Inflammatory macrophage (primary cell): ENCODE measurements at regions not wholly inside any gene's neighbourhood (a gene's known extent, or its start where the extent isn't known, plus 50 kb on each side); places are given as distances from the start of the nearest gene placed in this dataset.
A peak's percentile ranks its signal among the peaks of the same experiment; 100 is the strongest.

ENCODE experiments used
- DNase-seq, 2 donors: peaks; one replicate each; pipeline ENCODE4 v3.0.0-alpha.2; 2020 to 2022

DNA sequence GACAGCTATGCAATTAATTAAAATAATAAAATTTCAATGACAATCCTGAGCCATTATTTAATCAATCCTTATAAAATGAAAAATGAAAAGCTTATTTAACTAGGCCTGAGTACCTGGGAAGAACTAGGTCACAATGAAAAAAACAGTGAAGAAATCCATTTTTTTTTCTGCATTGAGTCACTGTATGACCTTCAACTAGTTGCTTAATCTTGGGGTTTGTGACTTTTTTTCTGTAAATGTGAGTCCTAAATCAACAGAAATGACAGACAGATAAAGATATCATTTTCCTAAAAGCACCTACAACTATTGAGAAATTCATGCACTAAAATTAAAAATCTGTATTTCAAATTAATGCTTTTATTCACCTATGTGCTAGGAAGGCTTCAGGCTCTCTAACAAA, 96.8 kb downstream of the TMEM26 start:
- DNase-seq = no peak

DNA sequence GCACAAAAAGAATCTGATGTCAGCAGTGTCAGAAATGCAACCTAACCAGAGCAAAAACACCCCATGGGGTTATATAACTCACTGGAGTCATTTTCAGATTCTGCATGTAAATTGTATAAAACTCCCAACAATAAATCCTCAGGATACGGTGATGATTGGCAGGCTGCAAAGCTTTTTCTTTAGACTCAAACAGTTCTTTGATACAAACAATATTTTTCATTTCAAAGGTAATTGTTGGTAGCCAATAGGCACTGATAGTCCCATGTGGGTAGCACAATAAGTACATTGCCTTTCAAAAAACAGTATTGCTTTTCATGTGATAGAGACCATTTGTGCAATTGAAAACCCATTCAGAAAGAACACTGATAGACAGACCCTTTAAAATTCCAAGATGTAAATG, 98.0 kb downstream of the TMEM26 start:
- DNase-seq = no peak

DNA sequence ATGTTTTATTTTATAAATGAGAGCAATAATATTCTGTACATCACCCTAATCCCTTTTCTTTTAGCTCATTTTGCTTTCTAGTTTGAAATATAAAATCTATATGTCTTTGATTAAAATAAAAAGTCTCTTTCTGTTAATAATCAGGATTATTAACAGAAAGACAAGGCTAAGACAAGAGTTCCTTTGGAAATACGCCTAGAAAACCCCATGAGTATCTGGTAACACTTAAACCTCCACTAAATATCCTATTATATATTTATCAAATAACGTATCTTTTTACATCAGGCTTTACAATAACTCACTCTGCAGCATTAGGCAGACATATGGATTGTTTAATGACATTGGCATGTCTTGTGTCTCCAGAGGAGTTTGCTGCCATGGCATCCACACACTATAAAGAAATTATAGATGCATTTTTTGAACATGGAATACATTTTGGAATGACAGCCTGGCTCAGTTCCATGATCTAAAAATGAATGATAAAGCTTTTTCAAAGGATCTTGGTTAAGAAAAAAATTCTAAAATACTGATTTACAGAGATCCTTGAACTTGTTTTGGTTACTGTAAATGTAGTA, 98.7 kb downstream of the TMEM26 start:
- DNase-seq = no peak

DNA sequence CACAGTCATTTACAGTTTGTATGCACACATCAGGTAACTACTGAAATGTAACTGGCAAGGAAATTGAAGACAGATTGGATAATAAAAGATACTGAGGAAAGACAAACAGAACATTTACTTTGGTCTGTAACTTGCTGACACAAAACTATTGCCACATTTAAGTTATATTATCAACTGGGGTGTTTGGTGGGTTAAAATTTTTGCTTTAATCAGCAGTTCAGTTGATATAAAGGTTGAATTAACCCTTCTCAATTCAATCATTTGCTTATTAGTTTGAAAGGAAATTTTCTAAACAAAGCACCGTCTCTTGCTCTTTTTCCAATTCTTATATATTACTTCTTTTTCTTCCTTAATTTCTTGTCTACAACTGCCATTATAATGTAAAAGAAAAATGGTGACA, 102.4 kb downstream of the TMEM26 start:
- no peak for DNase-seq

DNA sequence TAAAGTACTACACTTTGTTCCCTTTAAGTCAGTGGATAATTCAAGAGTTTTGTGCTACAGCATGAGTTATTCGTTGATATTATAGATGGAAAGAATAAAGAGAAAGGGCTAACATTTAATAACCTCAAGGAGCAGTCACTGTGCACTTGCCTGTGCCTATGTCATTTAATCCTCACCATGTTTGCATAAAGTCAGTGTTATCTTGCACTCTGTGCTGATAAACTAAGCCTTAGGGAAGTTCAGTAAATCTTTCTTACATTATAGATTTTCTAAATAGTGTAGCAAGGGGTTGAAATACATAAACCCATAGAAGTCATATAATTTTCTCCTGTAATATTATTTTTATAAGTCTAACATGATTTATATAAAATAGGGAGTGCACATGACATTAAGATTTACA, 103.1 kb downstream of the TMEM26 start:
- DNase-seq = no peak

DNA sequence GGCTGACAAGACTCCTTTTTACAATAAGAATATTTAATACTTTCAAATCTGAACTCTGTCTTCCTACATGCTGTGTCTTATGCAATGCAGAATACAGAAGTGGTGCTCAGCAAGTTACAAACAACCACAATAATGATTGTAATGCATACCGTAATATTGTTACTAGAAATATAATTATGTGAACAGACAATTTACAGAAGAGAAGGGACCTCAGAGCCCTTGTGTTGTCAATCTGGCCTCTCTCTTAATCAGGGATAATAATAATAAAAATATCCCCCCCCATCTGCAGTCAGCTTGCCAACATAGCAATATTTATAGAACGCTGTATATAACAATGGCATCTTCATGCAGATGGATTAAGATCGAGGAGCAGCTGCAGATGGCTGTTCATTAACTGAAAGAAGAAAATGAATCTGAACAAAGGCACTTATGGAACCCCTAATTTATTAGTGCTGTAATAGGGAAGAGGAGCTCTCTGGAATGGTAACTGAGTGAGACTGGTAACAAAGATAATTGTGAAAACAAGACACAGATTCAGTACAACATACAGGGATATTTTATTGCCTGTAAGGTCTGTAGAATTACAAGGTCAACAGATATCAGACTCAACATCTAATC, 106.3 kb downstream of the TMEM26 start:
- no peak for DNase-seq

DNA sequence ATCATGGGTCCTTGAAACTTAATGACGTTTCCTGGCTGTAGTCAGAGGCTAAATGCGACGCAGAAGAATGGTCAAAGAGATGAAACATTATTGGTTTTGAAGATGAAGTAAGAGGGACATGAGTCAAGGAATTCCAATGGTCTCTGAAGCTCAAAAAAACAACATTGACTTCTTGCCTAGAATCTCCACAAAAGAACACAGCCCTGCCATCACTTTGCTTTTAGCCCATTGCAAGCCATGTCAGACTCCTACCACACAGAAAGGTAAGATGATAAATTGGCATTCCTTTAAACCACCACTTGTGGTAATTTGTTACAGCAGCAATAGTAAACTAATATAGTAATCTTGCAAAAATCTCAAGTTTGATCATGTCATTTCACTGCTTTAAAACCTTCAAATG, 109.4 kb downstream of the TMEM26 start:
- DNase-seq = no peak

DNA sequence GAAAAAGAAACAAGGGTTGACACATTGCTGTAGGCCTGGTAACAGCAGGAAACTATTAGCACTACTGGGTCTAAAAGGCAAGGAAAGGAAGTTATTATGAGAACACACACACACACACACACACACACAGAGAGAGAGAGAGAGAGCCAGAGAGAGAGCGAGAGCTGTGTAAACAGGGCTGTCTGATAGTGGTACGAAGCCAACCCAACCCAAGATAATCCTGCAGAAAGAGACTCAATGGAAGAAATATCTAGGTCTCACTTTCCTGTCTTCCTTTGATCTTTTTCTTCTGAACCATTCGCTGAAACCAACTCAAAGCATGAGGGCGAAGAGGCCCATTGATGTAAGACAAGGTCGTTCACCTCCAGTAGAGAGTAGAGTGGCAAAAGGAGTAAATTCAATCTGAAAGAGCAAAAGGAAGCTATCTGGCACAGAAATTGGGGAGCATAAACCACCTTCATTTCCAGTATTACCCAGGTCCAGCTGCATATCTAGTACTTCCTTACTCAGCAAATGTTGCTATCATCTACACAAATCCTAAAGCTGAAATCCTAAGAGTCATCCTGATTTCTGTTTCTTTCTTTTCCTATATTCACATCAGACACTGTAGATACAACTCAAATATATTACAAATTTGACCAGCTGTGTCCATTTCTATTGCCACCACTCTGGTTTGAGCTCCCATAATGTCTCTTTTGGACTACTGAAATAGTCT, 110.2 kb downstream of the TMEM26 start:
- no peak for DNase-seq

DNA sequence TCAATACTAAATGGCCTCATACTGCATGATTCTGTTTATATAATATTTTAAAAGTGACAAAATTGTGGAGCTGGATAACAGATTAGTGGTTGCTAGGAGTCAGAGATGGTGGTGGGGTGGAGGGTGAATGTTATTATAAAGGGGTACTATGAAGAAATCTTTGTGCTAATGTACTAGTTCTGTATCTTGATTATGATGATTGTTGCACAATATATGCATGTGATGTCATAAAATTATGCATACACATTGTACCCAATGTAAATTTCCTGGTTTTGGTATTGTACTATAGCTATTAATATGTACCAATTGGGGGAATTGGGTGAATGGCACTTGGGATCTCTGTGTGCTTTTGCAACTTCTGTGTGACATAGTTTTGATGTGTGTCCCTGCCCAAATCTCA, 112.2 kb downstream of the TMEM26 start:
- DNase-seq = no peak

DNA sequence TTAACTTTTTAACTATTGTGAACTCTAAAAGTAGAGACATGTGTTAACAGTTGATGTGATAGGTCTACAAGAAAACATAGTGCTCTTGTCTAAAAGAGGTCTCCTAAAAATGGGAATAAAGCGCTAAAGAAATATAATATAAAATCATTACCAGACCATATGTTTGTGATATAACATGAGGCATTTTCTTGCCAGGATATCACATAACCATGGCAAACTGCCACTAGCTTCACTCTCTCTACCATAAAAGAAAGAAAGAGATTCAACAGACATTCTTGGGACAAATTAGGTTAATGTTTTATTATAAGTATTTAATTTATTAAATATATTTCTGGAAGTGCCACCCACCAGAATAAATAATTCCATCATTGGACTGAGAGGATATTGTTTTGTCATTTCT, 115.0 kb downstream of the TMEM26 start:
- no peak for DNase-seq

DNA sequence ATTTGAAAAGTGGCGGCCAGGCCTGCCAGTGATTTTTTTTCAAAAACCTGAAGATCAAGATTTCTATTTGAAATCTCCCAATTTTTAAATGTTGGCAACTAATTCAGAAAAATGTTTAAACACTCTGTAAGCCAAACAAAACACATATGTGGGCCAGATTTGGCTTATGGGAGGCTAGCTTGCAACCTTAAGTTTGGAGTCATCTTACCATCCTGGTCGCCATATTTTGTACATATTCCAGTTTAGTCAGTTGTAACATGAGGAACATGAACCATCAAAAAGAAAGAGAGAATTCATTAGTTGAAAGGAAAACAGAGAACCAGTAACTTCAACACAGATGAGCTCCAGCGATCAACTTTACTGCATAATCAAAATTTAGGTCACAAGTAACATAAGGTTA, 115.4 kb downstream of the TMEM26 start:
- DNase-seq = no peak

DNA sequence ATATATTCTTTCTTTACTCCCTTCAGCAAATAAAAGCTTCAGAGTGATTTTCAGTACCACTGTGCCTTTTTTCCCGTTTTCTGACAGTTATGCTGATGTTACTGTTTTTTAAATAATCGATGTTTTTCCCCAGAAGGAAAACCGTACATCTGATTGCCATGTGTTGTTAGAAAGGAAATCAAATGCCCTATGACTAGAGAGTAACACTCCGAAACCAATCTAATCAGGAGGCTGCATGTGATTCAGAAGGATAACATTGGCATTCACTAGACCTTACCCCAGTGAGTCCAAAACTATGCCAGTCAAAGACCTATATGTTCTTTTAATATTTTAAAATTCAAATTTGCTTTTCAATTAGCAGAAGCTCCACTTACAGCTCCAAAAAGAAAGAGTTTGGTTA, 116.3 kb downstream of the TMEM26 start:
- no peak for DNase-seq

DNA sequence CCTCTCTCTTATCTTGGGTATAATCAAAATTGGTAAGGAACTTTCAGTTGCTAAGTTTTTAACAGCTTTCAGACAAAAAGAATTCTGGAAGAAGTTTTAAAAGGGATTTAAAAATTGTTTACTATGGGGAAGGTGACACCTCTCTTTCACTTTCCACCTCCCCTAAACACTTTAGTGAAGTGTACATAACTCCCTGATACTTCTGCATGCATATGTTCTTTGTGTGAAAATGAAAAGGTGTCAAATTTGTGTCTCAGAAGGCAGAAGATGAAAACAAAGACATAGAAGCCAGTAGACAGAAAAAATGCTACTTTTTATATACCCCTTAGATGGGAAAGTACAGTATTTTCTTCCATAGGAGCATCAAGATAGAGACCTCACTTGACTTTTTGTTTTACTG, 117.8 kb downstream of the TMEM26 start:
- DNase-seq = no peak

DNA sequence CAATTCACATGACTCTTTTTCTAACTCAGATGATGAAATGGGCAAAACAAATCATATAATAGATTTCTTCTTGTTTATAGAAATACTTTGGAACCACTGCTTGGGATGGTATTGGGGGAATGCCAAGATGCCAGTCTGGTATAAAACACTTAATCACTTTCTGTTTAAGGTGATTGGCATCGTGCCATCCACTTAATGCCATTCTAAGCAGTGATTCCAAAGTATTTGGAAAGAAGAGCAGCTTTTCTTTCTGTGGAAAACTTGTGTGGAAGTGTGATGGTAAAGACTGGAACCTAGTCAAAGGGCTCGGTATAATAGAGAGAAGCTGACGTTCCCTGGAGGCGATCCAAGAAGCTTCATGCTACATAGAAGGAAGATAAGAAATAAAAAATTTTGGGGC, 120.6 kb downstream of the TMEM26 start:
- DNase-seq = no peak

DNA sequence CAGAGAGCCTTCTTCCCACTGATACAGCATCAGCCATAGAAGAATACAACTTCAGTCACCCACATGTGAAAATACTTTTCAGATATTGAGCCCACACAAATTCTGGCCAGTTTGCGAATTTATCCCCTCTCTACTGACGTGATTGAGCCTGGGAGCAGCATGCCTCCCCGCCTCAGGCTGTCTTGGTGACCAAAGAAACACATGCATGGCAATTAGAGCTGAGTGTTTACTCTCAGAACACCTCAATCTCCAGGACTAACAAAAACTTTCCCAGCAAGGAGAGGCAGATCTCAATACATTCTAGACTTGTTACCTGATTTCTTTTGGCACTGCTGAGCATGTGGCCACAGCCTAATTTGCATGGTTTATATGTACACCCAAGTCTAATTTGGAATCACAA, 122.5 kb downstream of the TMEM26 start:
- DNase-seq = no peak

DNA sequence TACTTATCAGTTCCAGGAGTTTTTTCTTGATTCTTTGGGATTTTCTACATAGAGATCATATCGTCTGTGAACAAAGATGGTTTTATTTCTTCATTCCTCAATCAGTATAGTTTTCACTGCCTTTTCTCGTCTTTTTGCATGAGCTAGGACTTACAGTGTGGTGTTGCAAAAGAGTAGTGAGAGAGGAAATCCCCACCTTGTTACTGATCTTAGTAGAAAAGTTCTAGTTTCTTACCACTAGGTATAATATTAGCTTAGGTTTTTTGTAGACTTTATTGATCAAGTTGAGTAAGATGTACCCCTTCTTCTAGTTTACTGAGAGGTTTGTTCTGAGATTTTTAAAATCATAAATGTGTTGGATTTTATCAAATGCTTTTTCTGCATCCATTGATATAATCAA, 123.3 kb downstream of the TMEM26 start:
- no peak for DNase-seq

DNA sequence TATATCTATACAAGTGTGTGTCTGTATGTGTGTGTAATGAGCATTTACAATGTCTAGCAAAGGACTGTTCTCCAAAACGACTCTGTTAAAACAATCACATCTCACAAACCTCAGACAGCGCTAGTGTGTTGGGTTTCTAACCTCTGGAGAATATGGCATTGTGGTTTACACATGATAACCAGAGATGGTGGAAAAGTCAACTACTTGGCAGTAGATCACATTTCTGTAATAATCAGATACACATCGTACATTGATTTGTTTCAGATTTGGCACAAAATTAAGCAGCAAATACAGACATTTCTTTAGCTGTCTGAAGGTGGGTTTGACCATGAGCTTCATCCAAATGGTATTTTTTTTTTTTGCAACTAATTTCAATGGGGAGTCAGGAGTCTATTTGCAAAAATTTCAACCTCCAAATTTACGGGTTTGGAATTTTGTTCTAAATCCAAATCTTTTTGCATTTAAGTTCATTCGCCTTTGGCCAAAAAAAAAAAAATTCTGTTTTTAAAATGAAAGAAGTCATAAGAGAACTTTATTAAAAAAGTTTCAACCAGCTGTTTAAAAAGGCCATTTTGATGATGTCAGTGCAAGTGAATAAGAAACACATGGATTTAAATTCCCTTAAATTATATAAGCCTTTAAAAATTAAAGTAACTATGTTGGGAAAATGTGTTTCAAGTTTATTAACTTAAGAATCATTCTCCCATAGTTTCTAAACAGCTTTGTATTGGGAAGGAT, 127.8 kb downstream of the TMEM26 start:
- no peak for DNase-seq

DNA sequence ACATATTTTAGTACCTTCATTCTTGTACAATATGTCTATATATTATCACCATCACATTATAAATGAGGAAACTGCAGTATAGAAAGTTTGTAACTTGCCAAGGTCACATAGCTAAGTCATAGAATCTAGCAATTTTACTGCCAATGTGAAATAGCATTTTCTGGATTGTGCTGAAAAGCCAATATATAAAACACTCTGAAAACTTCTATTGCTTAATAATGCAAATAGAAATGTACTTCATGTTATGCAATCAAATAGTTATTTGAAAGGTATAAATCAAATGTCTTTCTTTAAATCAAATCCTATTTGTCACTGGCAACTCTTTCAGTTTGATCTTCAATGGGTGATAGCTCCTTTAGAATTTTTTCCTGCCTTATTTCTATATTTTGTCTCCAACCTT, 129.5 kb downstream of the TMEM26 start:
- no peak for DNase-seq

DNA sequence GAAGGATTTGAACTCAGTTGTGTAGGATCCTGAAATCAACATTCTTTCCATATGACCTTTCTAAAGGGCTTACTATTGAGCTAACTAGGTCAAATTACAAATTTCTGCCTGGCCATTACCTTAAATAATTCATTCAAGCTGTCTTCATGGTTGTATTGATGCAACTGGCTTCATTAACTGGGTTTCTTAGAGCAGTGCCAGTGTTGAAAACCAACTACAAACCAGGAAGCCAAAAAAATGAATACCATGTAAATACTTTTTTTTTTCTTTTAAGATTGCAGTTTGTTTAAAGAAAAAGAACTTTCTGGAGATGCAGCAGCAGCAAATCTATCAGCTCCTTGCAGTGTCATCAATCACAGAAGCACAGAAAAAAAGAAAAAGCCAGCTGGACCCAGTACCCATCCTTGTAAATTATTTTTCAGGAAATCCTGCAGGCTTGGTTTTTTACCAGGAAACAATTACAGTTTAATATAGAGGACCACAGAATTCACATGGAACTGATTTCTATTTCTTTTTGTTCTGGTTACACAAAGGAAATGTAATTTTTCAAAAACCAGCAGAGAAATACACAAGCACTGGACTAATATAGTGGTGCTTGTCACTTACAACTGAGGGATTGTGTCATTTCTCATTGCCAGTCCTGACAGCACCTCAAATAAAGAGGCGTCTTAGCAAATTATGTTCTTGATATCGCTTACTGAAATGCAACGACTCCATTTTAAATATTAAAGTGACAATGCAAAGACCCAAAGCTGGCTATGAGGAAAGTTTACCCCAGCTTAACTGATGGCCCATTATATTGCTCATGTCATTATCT, 131.9 kb downstream of the TMEM26 start:
- DNase-seq = no peak

DNA sequence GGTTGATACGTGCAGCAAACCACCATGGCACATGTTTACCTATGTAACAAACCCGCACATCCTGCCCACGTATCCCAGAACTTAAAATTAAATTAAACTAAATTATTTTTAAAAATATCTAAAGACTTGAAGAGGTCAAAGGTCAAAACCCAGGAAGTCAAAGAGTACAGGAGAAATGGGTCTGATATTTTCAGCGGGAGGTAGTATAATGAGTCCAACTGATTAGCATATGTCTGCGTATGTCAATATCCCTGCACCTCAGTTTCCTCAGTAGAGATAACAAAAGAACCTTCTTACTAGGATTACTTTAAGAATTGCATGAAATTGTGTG, 133.0 kb downstream of the TMEM26 start:
- DNase-seq = no peak

DNA sequence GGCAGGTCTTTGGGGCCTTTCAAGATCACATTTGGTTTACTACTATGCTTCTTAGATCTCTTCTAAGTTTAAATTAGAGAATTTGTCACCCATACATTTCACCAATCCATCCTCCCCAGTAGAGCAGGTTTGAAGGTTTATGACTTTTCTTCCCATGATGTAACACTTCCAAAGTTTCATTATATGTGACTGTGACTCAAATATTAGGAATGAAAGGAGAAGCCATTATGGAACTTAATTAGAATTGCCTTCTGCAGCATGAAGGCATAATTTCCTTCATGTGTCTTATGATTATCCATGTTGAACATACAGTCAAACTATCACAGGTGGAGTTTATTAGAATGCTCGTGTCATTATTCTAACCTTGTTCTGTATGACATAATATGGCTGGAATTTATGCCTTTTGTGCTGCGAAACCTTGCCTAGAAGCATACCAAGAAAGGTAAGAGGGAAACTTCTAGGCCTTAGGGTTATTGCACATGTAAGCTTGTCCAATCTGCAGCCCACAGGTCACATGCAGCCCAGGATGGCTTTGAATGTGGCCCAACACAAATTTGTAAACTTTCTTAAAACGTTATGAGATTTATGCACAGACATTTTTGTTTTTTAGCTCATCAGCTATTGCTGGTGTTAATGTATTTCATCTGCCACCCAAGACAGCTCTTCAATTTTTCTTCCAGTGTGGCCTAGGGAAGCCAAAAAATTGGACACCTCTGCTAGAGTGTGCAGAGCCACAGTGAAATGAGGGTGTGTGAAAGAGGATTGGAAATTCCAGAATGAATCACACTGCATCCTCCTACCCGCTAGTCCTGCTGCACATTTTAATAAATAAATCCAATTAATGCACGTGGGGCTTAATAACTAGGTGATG, 133.6 kb downstream of the TMEM26 start:
- DNase-seq = no peak

DNA sequence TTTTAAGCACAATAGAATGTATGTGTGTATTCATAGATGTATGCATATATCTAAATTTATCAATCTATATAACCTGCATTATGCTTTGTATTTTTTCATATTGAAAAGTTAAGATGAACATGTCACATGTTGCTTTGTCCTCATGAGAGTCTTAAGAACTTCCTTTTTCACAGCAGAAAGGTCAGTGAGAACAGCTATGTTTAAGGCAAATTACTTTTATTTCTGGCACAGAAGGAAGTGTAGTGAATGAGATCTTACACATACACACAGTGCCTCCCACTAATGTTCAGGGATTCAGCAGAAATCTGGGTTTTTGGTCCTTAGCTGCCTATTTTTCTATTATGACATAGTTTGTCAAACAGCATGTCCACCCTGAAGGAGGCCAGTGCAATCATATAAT, 134.8 kb downstream of the TMEM26 start:
- DNase-seq = peak; percentile 25
